ENCODE measurements at regions not wholly inside any gene's neighbourhood (a gene's known extent, or its start where the extent isn't known, plus 50 kb on each side); places are given as distances from the start of the nearest gene placed in this dataset.
"Not testable (repeated sequence)": the region's sequence is repeated elsewhere in the genome, so short reads cannot be mapped to it uniquely, and the experiment has no call there.

DNA sequence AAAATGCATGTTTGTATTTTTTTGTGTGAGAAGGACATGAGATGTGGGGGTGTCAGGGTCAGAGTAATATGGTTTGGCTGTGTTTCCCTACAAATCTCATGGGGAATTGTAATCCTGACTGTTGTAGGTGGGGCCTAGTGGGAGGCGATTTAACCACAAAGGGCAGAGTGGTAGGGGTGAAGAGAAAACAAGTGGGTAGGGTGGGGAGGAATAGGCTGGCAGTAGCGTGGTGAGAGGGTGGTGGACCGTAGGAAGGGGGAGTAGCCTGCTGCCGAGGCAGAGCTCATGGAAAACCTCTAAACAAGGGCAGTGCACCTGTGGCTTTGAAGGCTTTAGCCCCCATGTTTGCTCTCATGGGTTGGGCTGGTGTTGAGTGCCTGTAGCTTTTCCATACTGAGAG is 152.8 kb upstream of the ZNF519 start:
- intact Hi-C loops (cut with micrococcal nuclease), result no loop called here
- H3K9me3 Mint-ChIP-seq, result no peaks in the 10 kb centered on the region
- no peak overlapping the region for H3K4me3 Mint-ChIP-seq
- no peaks in the 10 kb centered on the region for H3K4me1 Mint-ChIP-seq (ENCODE audit: low read depth)
- no peaks in the 10 kb centered on the region for H3K36me3 Mint-ChIP-seq (ENCODE audit: low read depth)
- CTCF ChIA-PET, result no interaction called here
- DNase-seq, result no peak
- H3K27ac Mint-ChIP-seq, result no peak overlapping the region
- H3K27me3 Mint-ChIP-seq (ENCODE audit: low read depth), result no peaks in the 10 kb centered on the region

- CTCF ChIA-PET; intact Hi-C loops (cut with micrococcal nuclease); H3K4me1 Mint-ChIP-seq (ENCODE audit: low read depth); H3K27ac Mint-ChIP-seq; DNase-seq; H3K4me3 Mint-ChIP-seq; H3K9me3 Mint-ChIP-seq; H3K36me3 Mint-ChIP-seq (ENCODE audit: low read depth); H3K27me3 Mint-ChIP-seq (ENCODE audit: low read depth): not testable (repeated sequence)
These were observed 143.2 kb upstream of the ZNF519 start for GRCh38 chr18:14275391-14275790.

- H3K4me1 Mint-ChIP-seq (ENCODE audit: low read depth); H3K27me3 Mint-ChIP-seq (ENCODE audit: low read depth); H3K4me3 Mint-ChIP-seq; H3K27ac Mint-ChIP-seq; intact Hi-C loops (cut with micrococcal nuclease); H3K36me3 Mint-ChIP-seq (ENCODE audit: low read depth); CTCF ChIA-PET; DNase-seq; H3K9me3 Mint-ChIP-seq: not testable (repeated sequence)
These were observed 133.6 kb upstream of the ZNF519 start for GRCh38 chr18:14265637-14266410.

GRCh38 chr18:14262786-14263185 is 130.6 kb upstream of the ZNF519 start:
- H3K4me3 Mint-ChIP-seq; CTCF ChIA-PET; intact Hi-C loops (cut with micrococcal nuclease); H3K27ac Mint-ChIP-seq; H3K36me3 Mint-ChIP-seq (ENCODE audit: low read depth); DNase-seq; H3K27me3 Mint-ChIP-seq (ENCODE audit: low read depth); H3K9me3 Mint-ChIP-seq; H3K4me1 Mint-ChIP-seq (ENCODE audit: low read depth): not testable (repeated sequence)

- not testable (repeated sequence) for H3K27ac Mint-ChIP-seq, DNase-seq
These were observed 117.9 kb upstream of the ZNF519 start for GRCh38 chr18:14250084-14250677.

GRCh38 chr18:14239224-14239623 is 107.0 kb upstream of the ZNF519 start:
- CTCF ChIA-PET; H3K4me1 Mint-ChIP-seq (ENCODE audit: low read depth); H3K9me3 Mint-ChIP-seq; H3K27me3 Mint-ChIP-seq (ENCODE audit: low read depth); intact Hi-C loops (cut with micrococcal nuclease); DNase-seq; H3K4me3 Mint-ChIP-seq; H3K36me3 Mint-ChIP-seq (ENCODE audit: low read depth); H3K27ac Mint-ChIP-seq: not testable (repeated sequence)

More at GRCh38 chr18:14250084-14250677, 117.9 kb upstream of the ZNF519 start:
- H3K27me3 Mint-ChIP-seq (ENCODE audit: low read depth); H3K9me3 Mint-ChIP-seq; H3K4me3 Mint-ChIP-seq; H3K36me3 Mint-ChIP-seq (ENCODE audit: low read depth); H3K4me1 Mint-ChIP-seq (ENCODE audit: low read depth); CTCF ChIA-PET; intact Hi-C loops (cut with micrococcal nuclease): not testable (repeated sequence)

GRCh38 chr18:14236356-14237048 is 104.3 kb upstream of the ZNF519 start:
- DNase-seq; H3K4me1 Mint-ChIP-seq (ENCODE audit: low read depth); H3K27ac Mint-ChIP-seq; H3K36me3 Mint-ChIP-seq (ENCODE audit: low read depth); intact Hi-C loops (cut with micrococcal nuclease); H3K27me3 Mint-ChIP-seq (ENCODE audit: low read depth); CTCF ChIA-PET; H3K4me3 Mint-ChIP-seq; H3K9me3 Mint-ChIP-seq: not testable (repeated sequence)

DNA sequence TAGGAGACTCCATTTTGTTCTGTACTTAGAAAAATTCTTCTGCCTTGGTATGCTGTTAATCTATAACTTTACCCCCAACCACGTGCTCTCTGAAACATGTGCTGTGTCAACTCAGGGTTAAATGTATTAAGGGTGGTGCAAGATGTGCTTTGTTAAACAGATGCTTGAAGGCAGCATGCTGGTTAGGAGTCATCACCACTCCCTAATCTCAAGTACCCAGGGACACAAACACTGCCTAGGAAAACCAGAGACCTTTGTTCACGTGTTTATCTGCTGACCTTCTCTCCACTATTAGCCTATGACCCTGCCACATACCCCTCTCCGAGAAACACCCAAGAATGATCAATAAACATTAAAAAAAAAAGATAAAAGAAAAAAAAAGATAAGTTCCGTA is 93.0 kb upstream of the ZNF519 start:
- H3K9me3 Mint-ChIP-seq; H3K4me3 Mint-ChIP-seq; CTCF ChIA-PET; H3K27me3 Mint-ChIP-seq (ENCODE audit: low read depth); DNase-seq; intact Hi-C loops (cut with micrococcal nuclease); H3K27ac Mint-ChIP-seq; H3K4me1 Mint-ChIP-seq (ENCODE audit: low read depth): not testable (repeated sequence)
- H3K36me3 Mint-ChIP-seq (ENCODE audit: low read depth), result peaks cover 17% of the 10 kb centered on the region

GRCh38 chr18:14224551-14225285 is 92.5 kb upstream of the ZNF519 start:
- DNase-seq; intact Hi-C loops (cut with micrococcal nuclease); H3K4me1 Mint-ChIP-seq (ENCODE audit: low read depth); CTCF ChIA-PET; H3K27me3 Mint-ChIP-seq (ENCODE audit: low read depth); H3K9me3 Mint-ChIP-seq; H3K4me3 Mint-ChIP-seq; H3K27ac Mint-ChIP-seq: not testable (repeated sequence)
- peaks cover 18% of the 10 kb centered on the region for H3K36me3 Mint-ChIP-seq (ENCODE audit: low read depth)

GRCh38 chr18:14223919-14224318 is 91.7 kb upstream of the ZNF519 start:
- H3K9me3 Mint-ChIP-seq; intact Hi-C loops (cut with micrococcal nuclease); H3K4me3 Mint-ChIP-seq; H3K27me3 Mint-ChIP-seq (ENCODE audit: low read depth); DNase-seq; H3K4me1 Mint-ChIP-seq (ENCODE audit: low read depth); H3K27ac Mint-ChIP-seq; CTCF ChIA-PET: not testable (repeated sequence)
- peaks cover 18% of the 10 kb centered on the region for H3K36me3 Mint-ChIP-seq (ENCODE audit: low read depth)

DNA sequence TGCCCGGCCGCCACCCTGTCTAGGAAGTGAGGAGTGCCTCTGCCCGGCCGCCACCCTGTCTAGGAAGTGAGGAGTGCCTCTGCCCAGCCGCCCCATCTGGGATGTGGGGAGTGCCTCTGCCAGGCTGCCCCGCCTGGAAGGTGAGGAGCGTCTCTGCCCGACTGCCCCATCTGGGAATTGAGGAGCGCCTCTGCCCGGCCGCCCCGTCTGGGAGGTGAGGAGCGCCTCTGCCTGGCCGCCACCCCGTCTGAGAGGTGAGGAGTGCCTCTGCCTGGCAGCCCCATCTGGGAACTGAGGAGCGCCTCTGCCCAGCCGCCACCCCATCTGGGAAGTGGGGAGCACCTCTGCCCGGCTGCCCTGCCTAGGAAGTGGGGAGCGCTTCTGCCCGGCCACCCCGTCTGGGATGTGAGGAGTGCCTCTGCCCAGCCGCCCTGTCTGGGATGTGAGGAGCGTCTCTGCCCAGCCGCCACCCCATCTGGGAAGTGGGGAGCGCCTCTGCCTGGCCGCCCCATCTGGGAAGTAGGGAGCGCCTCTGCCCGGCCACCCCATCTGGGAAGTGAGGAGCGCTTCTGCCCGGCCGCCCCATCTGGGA is 91.1 kb upstream of the ZNF519 start:
- H3K4me1 Mint-ChIP-seq (ENCODE audit: low read depth), result not testable (repeated sequence)

More for the DNA sequence above, 91.1 kb upstream of the ZNF519 start:
- H3K9me3 Mint-ChIP-seq; H3K27me3 Mint-ChIP-seq (ENCODE audit: low read depth); CTCF ChIA-PET; H3K4me3 Mint-ChIP-seq; intact Hi-C loops (cut with micrococcal nuclease); H3K27ac Mint-ChIP-seq; DNase-seq: not testable (repeated sequence)
- peaks cover 18% of the 10 kb centered on the region for H3K36me3 Mint-ChIP-seq (ENCODE audit: low read depth)
